Astrocyte of the cerebellum (primary cell): ENCODE measurements at regions not wholly inside any gene's neighbourhood (a gene's known extent, or its start where the extent isn't known, plus 50 kb on each side); places are given as distances from the start of the nearest gene placed in this dataset.
"Not testable (repeated sequence)": the region's sequence is repeated elsewhere in the genome, so short reads cannot be mapped to it uniquely, and the experiment has no call there.

Experiments
- DNase-seq: peaks from one replicate; pipeline ENCODE4 v3.0.0-alpha.2; 2011; ENCODE audit warnings: low read depth
- H3K4me3 ChIP-seq: 2 replicates; pipeline ENCODE4 v1.5.1; 2011; ENCODE audit warnings: mild to moderate bottlenecking, low read depth, low read length, moderate library complexity
- CTCF ChIP-seq: IDR thresholded peaks from 2 replicates; pipeline ENCODE4 v1.5.1; 2012; ENCODE audit warnings: low read length, low read depth, moderate library complexity, mild to moderate bottlenecking; ENCODE audit errors: missing control alignments
- in situ Hi-C: cut with HindIII; loops from 2 replicates; pipeline ENCODE4 v1.10.0; 2017; ENCODE audit warnings: low sequenced_read_pairs

DNA sequence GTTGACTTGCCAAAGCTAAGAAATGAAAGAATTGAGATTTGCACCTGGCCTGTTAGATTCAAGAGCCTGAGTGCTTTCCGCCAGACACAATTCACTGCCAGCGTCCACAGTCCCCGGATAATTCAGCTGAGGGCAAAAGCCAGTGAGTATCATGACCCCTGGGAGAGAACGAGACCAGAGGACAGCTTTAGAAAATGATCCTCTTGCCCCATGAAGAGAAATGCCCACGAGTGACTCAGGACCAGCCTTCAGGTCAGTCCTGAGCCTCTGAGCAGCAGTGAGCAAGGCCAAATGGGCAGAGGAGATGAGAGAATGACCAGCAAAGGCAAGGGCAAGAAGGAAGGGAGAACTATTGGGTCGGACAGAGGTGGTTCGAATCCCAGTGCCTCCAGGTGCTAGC lies 273.5 kb downstream of the FAM43A start:
- DNase-seq = no peak
- no peak for TF ChIP-seq CTCF
- in situ Hi-C loops = no loop called here
- H3K4me3 ChIP-seq = no peak overlapping the region

- in situ Hi-C loops, DNase-seq: not testable (repeated sequence)
These were observed 274.0 kb downstream of the FAM43A start for GRCh38 chr3:194959666-194960065.

DNA sequence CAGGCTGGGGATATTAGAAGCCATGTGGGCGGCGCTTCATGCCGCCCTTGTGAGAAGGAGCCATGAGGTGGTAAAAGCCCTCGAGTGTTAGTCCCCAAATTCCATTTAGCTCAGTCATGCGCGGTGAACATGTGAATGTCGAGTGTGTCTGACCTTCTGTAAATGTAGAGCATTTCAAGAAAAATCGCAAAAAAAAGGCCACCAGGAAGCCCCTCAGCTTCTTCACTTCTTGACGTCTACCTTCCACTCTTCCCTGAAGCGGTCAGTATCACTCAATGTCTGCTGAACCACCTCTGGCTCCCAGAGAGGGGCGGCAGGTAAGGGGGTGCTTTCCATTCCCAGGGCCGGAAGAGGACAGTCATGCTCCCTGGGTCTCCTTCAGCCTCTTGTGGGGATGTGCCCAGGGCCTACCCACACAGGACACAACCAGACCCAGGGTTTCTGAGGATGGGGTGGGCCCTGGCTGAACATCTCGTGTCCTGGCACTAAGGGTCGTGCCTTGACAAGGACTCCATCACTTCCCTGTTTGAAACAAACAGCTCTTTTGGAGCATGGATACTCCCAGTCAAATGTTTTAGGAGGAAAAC lies 274.9 kb downstream of the FAM43A start:
- no peak for DNase-seq
- in situ Hi-C loops = no loop called here
- no peak overlapping the region for H3K4me3 ChIP-seq
- no peak for TF ChIP-seq CTCF

More at GRCh38 chr3:194959666-194960065, 274.0 kb downstream of the FAM43A start:
- not testable (repeated sequence) for H3K4me3 ChIP-seq

GRCh38 chr3:194961149-194961548 lies 275.5 kb downstream of the FAM43A start:
- TF ChIP-seq CTCF = no peak
- DNase-seq = no peak
- in situ Hi-C loops = no loop called here
- H3K4me3 ChIP-seq = no peak overlapping the region

- in situ Hi-C loops = no loop called here
- H3K4me3 ChIP-seq = no peak overlapping the region
- no peak for DNase-seq
- no peak for TF ChIP-seq CTCF
These were observed 275.9 kb downstream of the FAM43A start for GRCh38 chr3:194961571-194961970.

DNA sequence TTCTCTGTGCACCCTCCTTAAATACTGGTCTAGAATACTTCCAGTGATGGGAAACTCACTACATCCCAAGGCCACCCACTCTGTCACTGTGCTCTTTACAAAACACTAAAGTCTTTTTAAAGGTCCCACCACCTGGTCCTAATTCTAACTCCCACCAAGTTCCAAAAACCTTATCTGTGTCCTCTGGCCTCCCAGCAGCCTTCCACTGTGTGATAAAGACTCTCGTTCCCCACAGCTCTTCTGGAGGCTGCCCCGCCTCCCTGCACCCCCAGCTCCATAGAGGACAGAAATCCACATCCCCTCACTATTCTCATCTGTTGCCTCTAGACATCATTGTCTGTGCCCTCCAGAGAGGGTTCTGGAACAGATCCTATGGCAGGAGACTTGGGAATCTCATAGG lies 276.4 kb downstream of the FAM43A start:
- H3K4me3 ChIP-seq = no peak overlapping the region
- no peak for DNase-seq
- in situ Hi-C loops = no loop called here
- TF ChIP-seq CTCF = no peak

DNA sequence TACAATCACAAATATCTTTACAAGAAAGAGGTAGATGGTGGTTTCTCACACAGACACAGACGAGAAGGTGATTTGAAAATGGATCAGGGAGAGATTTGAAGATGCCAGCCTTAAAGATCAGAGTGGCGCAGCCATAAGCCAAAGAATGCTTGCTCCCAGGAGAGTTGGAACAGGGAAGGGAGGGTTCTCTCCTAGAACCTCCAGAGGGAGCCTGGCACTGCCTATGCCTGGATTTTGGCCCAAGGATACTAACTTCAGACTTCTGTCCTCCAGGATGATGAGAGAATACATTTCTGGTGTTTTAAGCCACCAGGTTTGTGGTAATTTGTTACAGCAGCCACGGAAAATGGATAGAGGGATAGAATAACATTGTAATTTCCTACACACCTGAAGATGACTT lies 279.1 kb downstream of the FAM43A start:
- DNase-seq = no peak
- TF ChIP-seq CTCF = peak; percentile 8
- no peak overlapping the region for H3K4me3 ChIP-seq
- in situ Hi-C loops = no loop called here
